HG03521 (cell line): ENCODE measurements at regions not wholly inside any gene's neighbourhood (a gene's known extent, or its start where the extent isn't known, plus 50 kb on each side); places are given as distances from the start of the nearest gene placed in this dataset.

Experiments
- ATAC-seq: cut with Tn5 transposase; IDR thresholded peaks from one replicate; pipeline ENCODE4 v1.9.1; 2021; ENCODE audit warnings: mild to moderate bottlenecking, moderate library complexity; ENCODE audit not compliant: unreplicated experiment

DNA sequence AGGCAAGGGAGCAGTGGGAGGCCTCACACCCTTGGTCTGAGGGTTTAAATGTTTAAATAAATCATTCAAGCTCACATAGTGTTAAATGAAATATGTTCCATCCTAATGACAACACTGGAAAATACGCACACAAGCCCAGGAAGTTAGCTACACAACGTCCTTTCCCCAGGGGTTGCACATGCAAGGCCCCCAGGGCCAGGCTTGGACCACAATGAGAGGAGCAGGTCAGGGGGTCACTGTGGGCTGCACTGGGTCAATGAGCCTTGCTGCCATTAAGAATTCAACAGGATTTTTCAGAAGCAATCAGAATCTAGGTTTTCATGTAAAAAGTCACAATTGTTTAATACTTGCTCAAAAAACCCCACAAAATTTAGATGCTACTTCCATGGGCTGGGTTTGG is 64.9 kb upstream of the ADCY1 start:
- ATAC-seq, result no peak

DNA sequence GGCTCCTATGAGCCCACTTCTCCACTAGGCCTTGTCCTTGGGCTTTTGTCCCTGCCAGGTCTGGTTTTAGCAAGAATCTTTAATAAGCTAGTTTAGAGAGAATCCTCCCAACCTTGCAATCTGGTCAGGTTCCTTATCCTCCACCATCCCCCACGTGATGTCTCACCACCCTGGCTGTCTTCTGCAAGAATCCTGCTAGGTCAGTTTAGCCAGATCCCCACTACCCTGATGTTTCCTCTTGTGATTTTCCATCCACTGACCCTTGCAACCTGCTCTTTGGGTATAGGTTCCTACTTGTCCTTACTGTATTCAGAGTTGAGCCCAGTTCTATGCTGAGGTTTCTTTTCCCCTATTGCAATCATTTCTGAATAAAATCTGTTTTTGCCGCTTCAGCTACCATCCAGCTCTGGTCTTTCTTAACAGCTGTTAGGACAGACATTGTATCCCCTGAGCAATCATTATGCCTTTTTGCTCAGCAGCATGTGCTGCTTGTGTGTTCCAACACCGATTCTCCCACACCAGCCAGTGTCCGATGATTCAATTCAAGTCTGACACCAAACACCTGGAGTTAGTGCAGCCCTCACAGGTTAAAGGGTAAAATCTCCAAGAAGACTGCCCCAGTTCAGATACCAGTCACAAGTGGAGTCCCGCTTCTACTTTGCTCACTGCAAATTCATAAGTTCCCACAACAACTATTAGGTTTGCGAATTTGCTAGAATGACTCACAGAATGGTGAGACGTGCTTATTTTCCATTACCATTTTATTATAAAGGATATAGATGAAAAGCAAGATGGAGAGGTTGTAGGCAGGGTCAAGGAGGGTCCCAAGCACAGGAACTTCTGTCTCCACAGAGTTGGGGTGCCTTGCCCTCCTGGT is 62.2 kb upstream of the ADCY1 start:
- no peak for ATAC-seq

DNA sequence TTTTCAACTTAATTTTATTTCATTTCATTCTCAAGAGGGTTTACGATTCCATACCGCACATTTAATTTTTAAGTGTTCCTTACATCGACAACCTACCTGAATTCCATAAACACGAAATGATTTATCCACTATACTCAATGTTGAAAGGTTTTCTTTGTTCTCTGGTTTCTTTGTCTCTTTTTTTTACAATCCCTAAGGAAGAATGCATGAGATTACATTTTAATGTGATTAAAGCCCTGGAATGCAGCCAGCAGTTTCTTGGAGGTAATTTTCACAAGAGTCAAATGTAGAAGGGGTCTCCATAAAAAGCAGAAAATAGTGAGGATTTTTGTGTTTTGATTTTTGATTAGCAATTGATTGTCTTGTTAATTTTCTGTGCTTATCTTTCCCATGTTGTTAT is 59.2 kb upstream of the ADCY1 start:
- no peak for ATAC-seq

DNA sequence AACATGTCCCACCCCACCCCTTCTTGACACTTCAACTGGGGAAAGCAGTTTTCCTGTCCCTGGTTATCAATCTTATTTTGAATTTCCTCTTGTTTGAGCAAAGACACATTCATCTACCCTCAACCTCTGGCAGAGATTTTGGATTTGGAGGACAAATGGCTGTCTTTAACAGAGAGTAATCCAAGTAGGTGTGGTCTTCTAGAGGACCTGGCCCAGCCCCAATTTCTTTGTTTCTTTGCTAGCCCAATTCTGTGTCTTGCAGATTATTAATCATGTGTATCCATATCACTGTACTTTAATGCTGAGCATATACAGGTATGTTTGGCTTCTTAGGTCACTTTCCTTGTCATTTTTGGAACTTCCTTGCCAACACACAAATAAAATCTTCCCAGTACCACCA is 58.8 kb upstream of the ADCY1 start:
- ATAC-seq, result no peak
